Stimulated activated naive CD8-positive, alpha-beta T cell treated with anti-CD3 and anti-CD28 coated beads, Interleukin-15, amount 100 ng/mL, for 72 hours (primary cell): ENCODE measurements at regions not wholly inside any gene's neighbourhood (a gene's known extent, or its start where the extent isn't known, plus 50 kb on each side); places are given as distances from the start of the nearest gene placed in this dataset.

Experiments
- ATAC-seq: fragments of 150-1000 bp; cut with Tn5 transposase; 2 replicates; pipeline ENCODE4 v1.10.0; 2021; ENCODE audit warnings: mild to moderate bottlenecking, moderate library complexity
- DNase-seq, 2 donors: peaks; one replicate each; pipeline ENCODE4 v3.0.0; 2021 to 2022
- H3K27ac Mint-ChIP-seq, 2 donors: one replicate each; pipeline ENCODE4 v1.8.0; 2022; ENCODE audit warnings: mild to moderate bottlenecking in 2 of 2, mixed read lengths in 2 of 2, moderate library complexity in 2 of 2
- H3K27me3 Mint-ChIP-seq: one replicate; pipeline ENCODE4 v1.8.0; 2022; ENCODE audit warnings: mixed read lengths
- H3K4me1 Mint-ChIP-seq: one replicate; pipeline ENCODE4 v1.8.0; 2022; ENCODE audit warnings: mild to moderate bottlenecking, mixed read lengths
- H3K4me3 Mint-ChIP-seq, 2 donors: one replicate each; pipeline ENCODE4 v1.8.0; 2022; ENCODE audit warnings: mild to moderate bottlenecking in 2 of 2, mixed read lengths in 2 of 2, moderate library complexity in 1 of 2
- H3K9me3 Mint-ChIP-seq, 2 donors: one replicate each; pipeline ENCODE4 v1.8.0; 2022; ENCODE audit warnings: mixed read lengths in 2 of 2

GRCh38 chr2:105596411-105596921, 148.2 kb upstream of the NCK2 start:
- H3K4me1 Mint-ChIP-seq = peaks cover 25% of the 10 kb centered on the region
- H3K9me3 Mint-ChIP-seq = no peaks in the 10 kb centered on the region
- H3K4me3 Mint-ChIP-seq = no peak overlapping the region
- DNase-seq (no peak), ATAC-seq (no peak)
- no peaks in the 10 kb centered on the region for H3K27me3 Mint-ChIP-seq
- H3K27ac Mint-ChIP-seq = no peak overlapping the region

- H3K27ac Mint-ChIP-seq = no peak overlapping the region
- ATAC-seq (peak; percentile 67), DNase-seq (no peak)
These were observed 149.2 kb upstream of the NCK2 start for GRCh38 chr2:105595536-105595935.

GRCh38 chr2:105593221-105593967, 151.3 kb upstream of the NCK2 start:
- ATAC-seq (no peak), DNase-seq (no peak)
- no peak overlapping the region for H3K4me3 Mint-ChIP-seq
- H3K9me3 Mint-ChIP-seq = peaks cover 11 to 20% of the 10 kb centered on the region in 2 donors
- no peaks in the 10 kb centered on the region for H3K27me3 Mint-ChIP-seq
- peaks cover 20% of the 10 kb centered on the region for H3K4me1 Mint-ChIP-seq
- no peak overlapping the region for H3K27ac Mint-ChIP-seq

More at GRCh38 chr2:105595536-105595935, 149.2 kb upstream of the NCK2 start:
- Mint-ChIP-seq H3K27me3 (no peaks in the 10 kb centered on the region), H3K9me3 (no peaks in the 10 kb centered on the region), H3K4me1 (peaks cover 25% of the 10 kb centered on the region), H3K4me3 (no peak overlapping the region)

- Mint-ChIP-seq H3K9me3 (peaks cover 22 to 31% of the 10 kb centered on the region in 2 donors), H3K27ac (no peak overlapping the region), H3K4me3 (no peak overlapping the region), H3K4me1 (peaks cover 13% of the 10 kb centered on the region), H3K27me3 (no peaks in the 10 kb centered on the region)
- DNase-seq = no peak
- no peak for ATAC-seq
These were observed 152.4 kb upstream of the NCK2 start for GRCh38 chr2:105592288-105592687.

GRCh38 chr2:105590780-105591660, 153.7 kb upstream of the NCK2 start:
- no peak for DNase-seq
- Mint-ChIP-seq H3K9me3 (peaks cover 22 to 33% of the 10 kb centered on the region in 2 donors), H3K4me1 (peaks cover 4% of the 10 kb centered on the region), H3K27ac (no peak overlapping the region), H3K4me3 (no peak overlapping the region), H3K27me3 (no peaks in the 10 kb centered on the region)
- ATAC-seq = no peak

GRCh38 chr2:105588581-105588980, 156.1 kb upstream of the NCK2 start:
- Mint-ChIP-seq H3K4me3 (no peak overlapping the region), H3K4me1 (peaks cover 19% of the 10 kb centered on the region), H3K9me3 (peaks cover 30 to 41% of the 10 kb centered on the region in 2 donors), H3K27ac (no peak overlapping the region), H3K27me3 (no peaks in the 10 kb centered on the region)
- DNase-seq = no peak
- ATAC-seq = no peak

GRCh38 chr2:105587637-105588036, 157.1 kb upstream of the NCK2 start:
- H3K4me3 Mint-ChIP-seq = no peak overlapping the region
- peaks cover 28% of the 10 kb centered on the region for H3K4me1 Mint-ChIP-seq
- ATAC-seq = no peak
- H3K27me3 Mint-ChIP-seq = no peaks in the 10 kb centered on the region
- no peak overlapping the region for H3K27ac Mint-ChIP-seq
- H3K9me3 Mint-ChIP-seq = peaks cover 30 to 41% of the 10 kb centered on the region in 2 donors
- DNase-seq = no peak

GRCh38 chr2:105584435-105585010, 160.2 kb upstream of the NCK2 start:
- ATAC-seq = peak; percentile 68
- Mint-ChIP-seq H3K4me1 (peaks cover 44% of the 10 kb centered on the region), H3K27me3 (no peaks in the 10 kb centered on the region), H3K9me3 (peaks cover 24 to 32% of the 10 kb centered on the region in 2 donors), H3K4me3 (no peak overlapping the region), H3K27ac (peak overlapping the region; percentile 28 to 35)
- no peak for DNase-seq

GRCh38 chr2:105582952-105583660, 161.6 kb upstream of the NCK2 start:
- no peaks in the 10 kb centered on the region for H3K27me3 Mint-ChIP-seq
- ATAC-seq (no peak), DNase-seq (no peak)
- H3K4me1 Mint-ChIP-seq = peaks cover 44% of the 10 kb centered on the region
- H3K9me3 Mint-ChIP-seq = peaks cover 17 to 18% of the 10 kb centered on the region in 2 donors
- H3K4me3 Mint-ChIP-seq = no peak overlapping the region
- no peak overlapping the region for H3K27ac Mint-ChIP-seq

GRCh38 chr2:105581555-105581944, 163.2 kb upstream of the NCK2 start:
- peaks cover 8% of the 10 kb centered on the region in 2 donors for H3K9me3 Mint-ChIP-seq
- H3K27me3 Mint-ChIP-seq = no peaks in the 10 kb centered on the region
- H3K27ac Mint-ChIP-seq = no peak overlapping the region
- no peak overlapping the region for H3K4me3 Mint-ChIP-seq
- ATAC-seq (peak; percentile 78), DNase-seq (no peak)
- peaks cover 49% of the 10 kb centered on the region for H3K4me1 Mint-ChIP-seq

GRCh38 chr2:105580870-105581554, 163.7 kb upstream of the NCK2 start:
- DNase-seq (no peak), ATAC-seq (no peak)
- Mint-ChIP-seq H3K4me1 (peaks cover 53% of the 10 kb centered on the region), H3K27ac (no peak overlapping the region), H3K4me3 (no peak overlapping the region), H3K9me3 (peaks cover 8% of the 10 kb centered on the region in 2 donors), H3K27me3 (no peaks in the 10 kb centered on the region)

- ATAC-seq (no peak), DNase-seq (no peak)
- Mint-ChIP-seq H3K9me3 (peaks cover 4 to 5% of the 10 kb centered on the region in 2 donors), H3K27me3 (no peaks in the 10 kb centered on the region), H3K27ac (no peak overlapping the region), H3K4me1 (peaks cover 57% of the 10 kb centered on the region), H3K4me3 (no peak overlapping the region)
These were observed 164.5 kb upstream of the NCK2 start for GRCh38 chr2:105580216-105580615.

GRCh38 chr2:105578166-105578565, 166.5 kb upstream of the NCK2 start:
- H3K9me3 Mint-ChIP-seq = no peaks in the 10 kb centered on the region
- ATAC-seq = no peak

GRCh38 chr2:105577762-105578161, 166.9 kb upstream of the NCK2 start:
- Mint-ChIP-seq H3K4me1 (peaks cover 33% of the 10 kb centered on the region), H3K27ac (no peak overlapping the region), H3K27me3 (no peaks in the 10 kb centered on the region), H3K4me3 (no peak overlapping the region), H3K9me3 (no peaks in the 10 kb centered on the region)
- DNase-seq (no peak), ATAC-seq (no peak)

More at GRCh38 chr2:105578166-105578565, 166.5 kb upstream of the NCK2 start:
- no peak for DNase-seq
- Mint-ChIP-seq H3K4me1 (peaks cover 37% of the 10 kb centered on the region), H3K4me3 (no peak overlapping the region), H3K27me3 (no peaks in the 10 kb centered on the region), H3K27ac (no peak overlapping the region)
